PFSK-1 (cell line): ENCODE measurements at regions not wholly inside any gene's neighbourhood (a gene's known extent, or its start where the extent isn't known, plus 50 kb on each side); places are given as distances from the start of the nearest gene placed in this dataset.

Experiments used
- FOXP2 ChIP-seq: optimal IDR thresholded peaks from 2 replicates; pipeline ENCODE3; 2011; ENCODE audit warnings: borderline replicate concordance, control low read depth, inconsistent platforms; ENCODE audit not compliant: insufficient read depth; ENCODE audit errors: extremely low read length, extremely low read depth
- POLR2AphosphoS5 ChIP-seq: IDR thresholded peaks from 2 replicates; pipeline ENCODE4 v1.6.1; 2012; ENCODE audit warnings: low read depth, mild to moderate bottlenecking, control low read depth, low read length, moderate library complexity
- SIN3A ChIP-seq: IDR thresholded peaks from 2 replicates; pipeline ENCODE4 v1.6.1; 2012; ENCODE audit warnings: mild to moderate bottlenecking, low read length, moderate library complexity, borderline replicate concordance; ENCODE audit not compliant: insufficient read depth
- TAF1 ChIP-seq: IDR thresholded peaks from 2 replicates; pipeline ENCODE4 v1.6.1; 2012; ENCODE audit warnings: low read length, control low read depth, borderline replicate concordance; ENCODE audit not compliant: insufficient read depth
- TF ChIP-seq, protein P1 (sequence below), 2 experiments: IDR thresholded peaks; 2 replicates each; pipeline versions ENCODE4 v1.6.1 to v1.8.0; 2011 to 2012; ENCODE audit warnings: low read depth in 2 of 2, low read length in 2 of 2, control low read depth in 1 of 2, inconsistent platforms in 1 of 2, mild to moderate bottlenecking in 1 of 2, moderate library complexity in 1 of 2; ENCODE audit not compliant: insufficient read depth in 1 of 2

DNA sequence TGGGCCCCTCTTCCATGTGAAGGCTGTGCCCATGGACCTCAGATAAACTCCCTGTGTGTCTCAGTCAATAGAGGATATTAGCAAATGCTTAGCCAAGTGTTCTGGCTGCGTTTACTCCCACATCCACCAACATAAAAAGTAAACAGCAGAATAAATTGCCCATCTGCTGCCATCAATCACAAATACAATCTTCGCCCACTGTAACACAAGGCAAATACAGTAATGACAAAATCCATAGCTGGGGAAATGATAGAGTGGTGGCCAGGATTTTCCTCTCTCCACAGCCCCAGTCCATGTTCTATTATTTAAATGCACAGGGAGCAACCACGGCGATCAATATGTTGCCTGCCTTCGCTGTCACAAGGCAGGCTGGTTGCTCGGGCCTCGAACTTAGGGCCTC, 376.5 kb downstream of the UQCRFS1 start:
- TF ChIP-seq, protein P1, sequence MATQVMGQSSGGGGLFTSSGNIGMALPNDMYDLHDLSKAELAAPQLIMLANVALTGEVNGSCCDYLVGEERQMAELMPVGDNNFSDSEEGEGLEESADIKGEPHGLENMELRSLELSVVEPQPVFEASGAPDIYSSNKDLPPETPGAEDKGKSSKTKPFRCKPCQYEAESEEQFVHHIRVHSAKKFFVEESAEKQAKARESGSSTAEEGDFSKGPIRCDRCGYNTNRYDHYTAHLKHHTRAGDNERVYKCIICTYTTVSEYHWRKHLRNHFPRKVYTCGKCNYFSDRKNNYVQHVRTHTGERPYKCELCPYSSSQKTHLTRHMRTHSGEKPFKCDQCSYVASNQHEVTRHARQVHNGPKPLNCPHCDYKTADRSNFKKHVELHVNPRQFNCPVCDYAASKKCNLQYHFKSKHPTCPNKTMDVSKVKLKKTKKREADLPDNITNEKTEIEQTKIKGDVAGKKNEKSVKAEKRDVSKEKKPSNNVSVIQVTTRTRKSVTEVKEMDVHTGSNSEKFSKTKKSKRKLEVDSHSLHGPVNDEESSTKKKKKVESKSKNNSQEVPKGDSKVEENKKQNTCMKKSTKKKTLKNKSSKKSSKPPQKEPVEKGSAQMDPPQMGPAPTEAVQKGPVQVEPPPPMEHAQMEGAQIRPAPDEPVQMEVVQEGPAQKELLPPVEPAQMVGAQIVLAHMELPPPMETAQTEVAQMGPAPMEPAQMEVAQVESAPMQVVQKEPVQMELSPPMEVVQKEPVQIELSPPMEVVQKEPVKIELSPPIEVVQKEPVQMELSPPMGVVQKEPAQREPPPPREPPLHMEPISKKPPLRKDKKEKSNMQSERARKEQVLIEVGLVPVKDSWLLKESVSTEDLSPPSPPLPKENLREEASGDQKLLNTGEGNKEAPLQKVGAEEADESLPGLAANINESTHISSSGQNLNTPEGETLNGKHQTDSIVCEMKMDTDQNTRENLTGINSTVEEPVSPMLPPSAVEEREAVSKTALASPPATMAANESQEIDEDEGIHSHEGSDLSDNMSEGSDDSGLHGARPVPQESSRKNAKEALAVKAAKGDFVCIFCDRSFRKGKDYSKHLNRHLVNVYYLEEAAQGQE (IDR thresholded peaks at IDR 0.05; ENCODE audit: insufficient read depth in 1 of 2, low read depth in 2 of 2, low read length in 2 of 2), result no peak
- TF ChIP-seq POLR2AphosphoS5 (no peak), TAF1 (no peak), SIN3A (no peak), FOXP2 (no peak)
